ENCODE measurements at regions not wholly inside any gene's neighbourhood (a gene's known extent, or its start where the extent isn't known, plus 50 kb on each side); places are given as distances from the start of the nearest gene placed in this dataset.

- no peak for DNase-seq (ENCODE audit: low spot score)
- Mint-ChIP-seq H3K4me3 (no peak overlapping the region), H3K4me1 (ENCODE audit: low read depth in 2 of 2) (no peaks in the 10 kb centered on the region), H3K36me3 (no peaks in the 10 kb centered on the region), H3K27ac (peak overlapping the region in 1 of 2 donors; percentile 47), H3K9me3 (no peaks in the 10 kb centered on the region), H3K27me3 (no peaks in the 10 kb centered on the region)
- ATAC-seq: no peak
Observed at GRCh38 chr6:14934844-14935243, 311.0 kb upstream of the JARID2 start.

- Mint-ChIP-seq H3K4me3 (no peak overlapping the region), H3K4me1 (ENCODE audit: low read depth in 2 of 2) (no peaks in the 10 kb centered on the region), H3K27me3 (no peaks in the 10 kb centered on the region), H3K27ac (peak overlapping the region in 1 of 2 donors; percentile 6), H3K36me3 (no peaks in the 10 kb centered on the region), H3K9me3 (no peaks in the 10 kb centered on the region)
- DNase-seq (ENCODE audit: low spot score): no peak
- ATAC-seq: no peak
Observed at GRCh38 chr6:14936861-14937260, 309.0 kb upstream of the JARID2 start.

- Mint-ChIP-seq H3K36me3 (no peaks in the 10 kb centered on the region), H3K4me1 (ENCODE audit: low read depth in 2 of 2) (peaks cover 0 to 7% of the 10 kb centered on the region in 2 donors), H3K9me3 (no peaks in the 10 kb centered on the region), H3K27me3 (no peaks in the 10 kb centered on the region), H3K4me3 (no peak overlapping the region), H3K27ac (no peak overlapping the region)
- DNase-seq (ENCODE audit: low spot score) (no peak), ATAC-seq (no peak)
Observed at GRCh38 chr6:14943116-14943515, 302.8 kb upstream of the JARID2 start.

- ATAC-seq (no peak), DNase-seq (ENCODE audit: low spot score) (no peak)
- Mint-ChIP-seq H3K27ac (no peak overlapping the region), H3K4me1 (ENCODE audit: low read depth in 2 of 2) (peaks cover 0 to 7% of the 10 kb centered on the region in 2 donors), H3K27me3 (no peaks in the 10 kb centered on the region), H3K36me3 (no peaks in the 10 kb centered on the region), H3K9me3 (no peaks in the 10 kb centered on the region), H3K4me3 (no peak overlapping the region)
Observed at GRCh38 chr6:14944593-14944992, 301.3 kb upstream of the JARID2 start.

- no peaks in the 10 kb centered on the region for H3K9me3 Mint-ChIP-seq
- ATAC-seq (no peak), DNase-seq (ENCODE audit: low spot score) (no peak)
- H3K4me1 Mint-ChIP-seq (ENCODE audit: low read depth in 2 of 2): peaks cover 0 to 7% of the 10 kb centered on the region in 2 donors
- H3K27ac Mint-ChIP-seq: peak overlapping the region in 1 of 2 donors; percentile 68
- H3K27me3 Mint-ChIP-seq: no peaks in the 10 kb centered on the region
- no peak overlapping the region for H3K4me3 Mint-ChIP-seq
- no peaks in the 10 kb centered on the region for H3K36me3 Mint-ChIP-seq
Observed at GRCh38 chr6:14945461-14946185, 300.2 kb upstream of the JARID2 start.

DNA sequence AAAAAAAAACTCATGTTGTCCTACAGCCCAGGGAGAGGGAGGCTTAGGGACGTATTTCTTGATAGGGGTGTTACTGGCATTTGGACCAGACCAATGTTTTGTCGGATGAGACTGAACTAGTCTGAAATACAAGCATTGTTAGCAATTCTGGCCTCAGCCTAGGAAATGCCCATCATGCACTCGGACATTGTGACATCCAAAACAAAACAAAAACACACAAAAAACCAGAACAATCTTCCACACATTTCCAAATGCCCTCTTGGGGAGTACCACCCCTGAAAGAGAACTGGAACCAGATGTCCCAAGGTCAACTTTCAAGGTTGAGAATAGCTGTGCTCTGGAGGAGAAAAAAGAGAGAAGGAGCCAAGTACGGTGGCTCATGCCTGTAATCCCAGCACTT lies 299.1 kb upstream of the JARID2 start:
- Mint-ChIP-seq H3K9me3 (no peaks in the 10 kb centered on the region), H3K27me3 (no peaks in the 10 kb centered on the region), H3K4me1 (ENCODE audit: low read depth in 2 of 2) (peaks cover 0 to 7% of the 10 kb centered on the region in 2 donors), H3K27ac (peak overlapping the region in 1 of 2 donors; percentile 34), H3K4me3 (no peak overlapping the region), H3K36me3 (no peaks in the 10 kb centered on the region)
- DNase-seq (ENCODE audit: low spot score) (no peak), ATAC-seq (no peak)

GRCh38 chr6:14948586-14949245 lies 297.2 kb upstream of the JARID2 start:
- DNase-seq (ENCODE audit: low spot score): no peak
- ATAC-seq: no peak
- Mint-ChIP-seq H3K36me3 (no peaks in the 10 kb centered on the region), H3K4me1 (ENCODE audit: low read depth in 2 of 2) (peaks cover 0 to 7% of the 10 kb centered on the region in 2 donors), H3K27me3 (no peaks in the 10 kb centered on the region), H3K27ac (no peak overlapping the region), H3K4me3 (no peak overlapping the region), H3K9me3 (no peaks in the 10 kb centered on the region)

- Mint-ChIP-seq H3K36me3 (no peaks in the 10 kb centered on the region), H3K4me1 (ENCODE audit: low read depth in 2 of 2) (peaks cover 0 to 7% of the 10 kb centered on the region in 2 donors), H3K27me3 (no peaks in the 10 kb centered on the region), H3K27ac (peak overlapping the region in 1 of 2 donors; percentile 31), H3K9me3 (peaks cover 2% of the 10 kb centered on the region), H3K4me3 (no peak overlapping the region)
- DNase-seq (ENCODE audit: low spot score) (no peak), ATAC-seq (no peak)
Observed at GRCh38 chr6:14950103-14950969, 295.5 kb upstream of the JARID2 start.

- Mint-ChIP-seq H3K4me1 (ENCODE audit: low read depth in 2 of 2) (peaks cover 0 to 3% of the 10 kb centered on the region in 2 donors), H3K9me3 (peaks cover 2% of the 10 kb centered on the region)
- ATAC-seq: no peak
Observed at GRCh38 chr6:14950970-14951276, 294.9 kb upstream of the JARID2 start.

DNA sequence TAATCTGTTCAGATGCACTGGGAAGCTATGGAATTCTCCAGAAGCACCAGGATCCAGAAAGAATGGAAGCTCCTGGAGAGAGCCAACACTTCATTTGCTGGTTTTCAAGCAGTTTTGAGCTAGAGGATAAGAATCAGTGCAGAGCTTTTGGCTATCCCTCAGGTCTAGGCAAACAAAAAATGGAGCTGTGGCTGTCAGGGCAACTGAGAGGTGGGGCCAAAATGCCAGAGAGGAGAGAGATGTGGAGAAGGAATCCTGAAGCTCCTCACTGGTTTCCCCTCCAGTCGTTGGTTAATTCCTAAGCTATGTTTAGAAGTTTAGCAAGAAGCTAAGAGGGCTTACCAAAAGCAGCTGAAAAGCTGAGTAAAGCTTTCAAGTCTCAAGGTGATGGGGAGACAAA lies 294.2 kb upstream of the JARID2 start:
- DNase-seq (ENCODE audit: low spot score): no peak
- Mint-ChIP-seq H3K27me3 (no peaks in the 10 kb centered on the region), H3K9me3 (peaks cover 2% of the 10 kb centered on the region), H3K4me3 (no peak overlapping the region), H3K36me3 (no peaks in the 10 kb centered on the region), H3K4me1 (ENCODE audit: low read depth in 2 of 2) (no peaks in the 10 kb centered on the region), H3K27ac (no peak overlapping the region)
- ATAC-seq: no peak

More at GRCh38 chr6:14950970-14951276, 294.9 kb upstream of the JARID2 start:
- no peak overlapping the region for H3K27ac Mint-ChIP-seq
- no peaks in the 10 kb centered on the region for H3K27me3 Mint-ChIP-seq
- H3K4me3 Mint-ChIP-seq: no peak overlapping the region
- no peaks in the 10 kb centered on the region for H3K36me3 Mint-ChIP-seq
- no peak for DNase-seq (ENCODE audit: low spot score)

GRCh38 chr6:14953836-14954235 lies 292.0 kb upstream of the JARID2 start:
- no peak for DNase-seq (ENCODE audit: low spot score)
- Mint-ChIP-seq H3K27me3 (no peaks in the 10 kb centered on the region), H3K9me3 (peaks cover 2% of the 10 kb centered on the region), H3K36me3 (no peaks in the 10 kb centered on the region), H3K4me3 (no peak overlapping the region), H3K27ac (no peak overlapping the region), H3K4me1 (ENCODE audit: low read depth in 2 of 2) (no peaks in the 10 kb centered on the region)
- no peak for ATAC-seq

DNA sequence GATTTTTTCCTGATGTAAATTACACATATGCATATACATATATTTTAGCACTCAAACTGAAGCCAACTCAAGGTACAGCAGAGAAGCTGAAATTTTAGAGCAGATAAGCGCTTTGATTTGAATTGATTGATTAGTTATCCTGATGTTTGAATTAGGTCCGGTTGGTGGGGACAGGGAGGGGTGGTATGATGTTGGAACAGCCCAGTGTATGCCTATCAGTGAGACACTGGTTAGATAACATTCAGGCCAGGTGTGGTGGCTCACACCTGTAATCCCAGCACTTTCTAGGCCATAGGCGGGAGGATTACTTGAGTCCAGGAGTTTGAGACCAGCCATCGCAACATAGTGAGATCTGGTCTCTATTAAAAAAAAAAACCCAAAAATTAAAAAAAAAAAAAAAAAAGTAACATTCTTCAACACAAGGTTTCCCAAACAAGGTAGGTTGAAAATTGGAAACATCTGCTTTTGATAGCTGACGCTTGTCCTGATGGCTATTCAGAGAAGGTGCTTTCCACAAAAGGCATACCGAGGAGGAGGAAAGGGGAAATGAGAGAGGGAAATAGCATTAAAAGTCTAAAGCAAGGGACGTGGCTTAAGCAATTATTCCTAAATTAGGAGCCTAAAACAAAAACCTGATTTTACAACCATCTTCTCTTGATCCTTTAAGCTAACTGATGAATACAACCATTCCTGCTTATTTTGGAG lies 288.4 kb upstream of the JARID2 start:
- no peak for ATAC-seq

GRCh38 chr6:14959324-14959885 lies 286.5 kb upstream of the JARID2 start:
- Mint-ChIP-seq H3K36me3 (no peaks in the 10 kb centered on the region), H3K27ac (no peak overlapping the region), H3K27me3 (no peaks in the 10 kb centered on the region), H3K9me3 (peaks cover 2% of the 10 kb centered on the region), H3K4me3 (no peak overlapping the region), H3K4me1 (ENCODE audit: low read depth in 2 of 2) (no peaks in the 10 kb centered on the region)
- ATAC-seq: no peak
- DNase-seq (ENCODE audit: low spot score): no peak

More for the DNA sequence above, 288.4 kb upstream of the JARID2 start:
- peaks cover 2% of the 10 kb centered on the region for H3K9me3 Mint-ChIP-seq
- H3K27me3 Mint-ChIP-seq: no peaks in the 10 kb centered on the region
- no peak for DNase-seq (ENCODE audit: low spot score)
- H3K27ac Mint-ChIP-seq: no peak overlapping the region
- no peaks in the 10 kb centered on the region for H3K36me3 Mint-ChIP-seq
- H3K4me3 Mint-ChIP-seq: no peak overlapping the region
- no peaks in the 10 kb centered on the region for H3K4me1 Mint-ChIP-seq (ENCODE audit: low read depth in 2 of 2)
